WERI-Rb-1 (cell line): ENCODE measurements at regions not wholly inside any gene's neighbourhood (a gene's known extent, or its start where the extent isn't known, plus 50 kb on each side); places are given as distances from the start of the nearest gene placed in this dataset.

ENCODE experiments used
- DNase-seq: peaks from one replicate; pipeline ENCODE4 v3.0.0-alpha.2; 2020
- H3K27ac ChIP-seq: fragments of 250-450 bp; sonication (Bioruptor Pico); 2 replicates; pipeline ENCODE4 v1.5.1; 2020; ENCODE audit warnings: mild to moderate bottlenecking, moderate library complexity
- H3K27me3 ChIP-seq: fragments of 250-450 bp; sonication (Bioruptor Pico); 2 replicates; pipeline ENCODE4 v1.5.1; 2021; ENCODE audit warnings: mild to moderate bottlenecking, low read depth, moderate library complexity; ENCODE audit not compliant: insufficient read depth, severe bottlenecking
- H3K36me3 ChIP-seq: fragments of 250-450 bp; sonication (Bioruptor Pico); 2 replicates; pipeline ENCODE4 v1.5.1; 2020; ENCODE audit warnings: mild to moderate bottlenecking, moderate library complexity
- H3K4me3 ChIP-seq: 2 replicates; pipeline ENCODE4 v1.5.1; 2011; ENCODE audit warnings: low read depth, mild to moderate bottlenecking, control low read depth, low read length
- H3K9me3 ChIP-seq: fragments of 250-450 bp; sonication (Bioruptor Pico); 2 replicates; pipeline ENCODE4 v1.5.1; 2021; ENCODE audit warnings: mild to moderate bottlenecking, moderate library complexity; ENCODE audit not compliant: severe bottlenecking
- TF ChIP-seq, protein P1 (sequence below): IDR thresholded peaks from 2 replicates; pipeline ENCODE4 v1.5.1; 2011; ENCODE audit warnings: low read depth, mild to moderate bottlenecking, control low read depth, inconsistent platforms, low read length

DNA sequence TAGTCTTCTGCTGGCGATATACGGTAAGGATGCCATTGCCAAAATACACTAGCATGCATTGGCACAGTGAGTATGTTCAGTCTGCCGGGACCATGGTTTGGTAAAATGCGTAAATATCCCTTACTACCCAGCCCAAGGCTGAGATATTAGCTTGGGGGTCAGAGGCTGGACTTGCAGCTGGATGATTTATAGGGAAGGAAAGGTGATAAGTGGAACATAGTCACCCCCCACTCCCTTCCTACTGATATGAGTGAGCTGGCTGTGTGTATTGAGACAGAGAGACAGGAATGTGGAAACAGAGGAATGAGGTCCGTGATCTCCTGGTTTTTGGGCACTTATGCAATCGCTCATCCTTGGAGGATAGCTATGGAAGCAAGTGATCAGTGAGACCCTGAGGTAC, 642.8 kb downstream of the KCNT2 start:
- H3K27me3 ChIP-seq = no peaks in the 10 kb centered on the region
- TF ChIP-seq, protein P1, sequence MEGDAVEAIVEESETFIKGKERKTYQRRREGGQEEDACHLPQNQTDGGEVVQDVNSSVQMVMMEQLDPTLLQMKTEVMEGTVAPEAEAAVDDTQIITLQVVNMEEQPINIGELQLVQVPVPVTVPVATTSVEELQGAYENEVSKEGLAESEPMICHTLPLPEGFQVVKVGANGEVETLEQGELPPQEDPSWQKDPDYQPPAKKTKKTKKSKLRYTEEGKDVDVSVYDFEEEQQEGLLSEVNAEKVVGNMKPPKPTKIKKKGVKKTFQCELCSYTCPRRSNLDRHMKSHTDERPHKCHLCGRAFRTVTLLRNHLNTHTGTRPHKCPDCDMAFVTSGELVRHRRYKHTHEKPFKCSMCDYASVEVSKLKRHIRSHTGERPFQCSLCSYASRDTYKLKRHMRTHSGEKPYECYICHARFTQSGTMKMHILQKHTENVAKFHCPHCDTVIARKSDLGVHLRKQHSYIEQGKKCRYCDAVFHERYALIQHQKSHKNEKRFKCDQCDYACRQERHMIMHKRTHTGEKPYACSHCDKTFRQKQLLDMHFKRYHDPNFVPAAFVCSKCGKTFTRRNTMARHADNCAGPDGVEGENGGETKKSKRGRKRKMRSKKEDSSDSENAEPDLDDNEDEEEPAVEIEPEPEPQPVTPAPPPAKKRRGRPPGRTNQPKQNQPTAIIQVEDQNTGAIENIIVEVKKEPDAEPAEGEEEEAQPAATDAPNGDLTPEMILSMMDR = no peak

DNA sequence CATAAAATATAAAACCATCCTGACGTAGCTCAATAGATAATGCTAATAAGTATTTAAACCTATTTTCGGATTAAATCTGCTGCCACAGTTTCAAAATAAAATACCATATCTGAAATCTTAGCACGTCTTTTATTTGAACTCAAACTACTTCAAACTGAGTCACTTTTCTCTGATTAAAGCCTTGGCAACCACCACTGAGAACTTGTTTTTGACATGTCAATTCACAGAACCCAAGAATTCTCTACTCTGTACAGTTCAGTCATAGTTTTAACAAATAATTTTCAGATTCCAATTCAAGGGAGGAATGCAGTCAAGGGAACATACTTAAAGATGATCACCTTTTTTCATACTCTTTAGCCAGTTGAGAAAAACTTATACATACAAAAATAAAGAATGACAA, 643.2 kb downstream of the KCNT2 start:
- Histone ChIP-seq H3K36me3 (no peaks in the 10 kb centered on the region), H3K4me3 (no peak overlapping the region), H3K27me3 (no peaks in the 10 kb centered on the region), H3K27ac (no peak overlapping the region), H3K9me3 (no peaks in the 10 kb centered on the region)
- TF ChIP-seq, protein P1 = no peak
- no peak for DNase-seq

More for the DNA sequence above, 642.8 kb downstream of the KCNT2 start:
- Histone ChIP-seq H3K27ac (no peak overlapping the region), H3K36me3 (no peaks in the 10 kb centered on the region), H3K9me3 (no peaks in the 10 kb centered on the region), H3K4me3 (no peak overlapping the region)
- no peak for DNase-seq

DNA sequence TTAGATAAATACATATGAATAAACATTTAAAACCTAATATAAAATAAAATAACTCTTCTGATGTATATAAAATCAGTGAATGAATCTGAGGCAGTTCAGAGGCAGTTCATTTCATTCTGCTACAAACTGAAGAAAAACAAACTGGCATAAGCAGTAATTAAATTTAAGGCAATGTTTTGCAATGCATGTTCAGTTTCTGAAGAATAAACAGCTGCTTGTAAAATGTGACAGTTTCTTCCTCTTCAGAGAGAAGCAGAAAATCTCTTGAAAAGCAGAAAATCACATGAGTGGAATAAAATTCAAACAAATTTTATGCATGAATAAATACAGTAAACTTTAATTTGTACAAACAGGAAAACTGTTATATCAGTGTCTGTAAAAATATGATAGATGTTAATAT, 643.7 kb downstream of the KCNT2 start:
- no peaks in the 10 kb centered on the region for H3K27me3 ChIP-seq
- DNase-seq = no peak
- TF ChIP-seq, protein P1 = no peak
- no peak overlapping the region for H3K4me3 ChIP-seq
- H3K36me3 ChIP-seq = no peaks in the 10 kb centered on the region
- no peaks in the 10 kb centered on the region for H3K9me3 ChIP-seq
- H3K27ac ChIP-seq = no peak overlapping the region

DNA sequence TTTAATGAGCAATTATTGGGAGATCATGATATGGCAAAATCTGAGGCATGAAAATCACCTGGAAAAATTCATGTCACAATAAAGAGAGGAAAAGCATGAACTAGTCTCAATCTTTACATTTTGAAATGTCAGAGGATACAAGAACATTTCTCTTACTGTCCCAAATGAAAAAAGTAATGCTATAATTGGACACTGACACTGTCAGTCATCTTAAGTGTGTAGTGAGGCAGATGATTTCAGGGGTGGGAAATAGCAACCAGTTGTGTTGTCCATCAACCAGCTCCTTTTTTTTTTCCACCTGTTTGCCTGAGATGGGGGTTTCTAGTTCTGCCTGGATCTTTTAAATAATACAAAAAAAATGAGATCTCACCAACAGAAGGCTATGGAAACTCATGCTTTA, 646.2 kb downstream of the KCNT2 start:
- no peaks in the 10 kb centered on the region for H3K27me3 ChIP-seq
- no peak overlapping the region for H3K27ac ChIP-seq

DNA sequence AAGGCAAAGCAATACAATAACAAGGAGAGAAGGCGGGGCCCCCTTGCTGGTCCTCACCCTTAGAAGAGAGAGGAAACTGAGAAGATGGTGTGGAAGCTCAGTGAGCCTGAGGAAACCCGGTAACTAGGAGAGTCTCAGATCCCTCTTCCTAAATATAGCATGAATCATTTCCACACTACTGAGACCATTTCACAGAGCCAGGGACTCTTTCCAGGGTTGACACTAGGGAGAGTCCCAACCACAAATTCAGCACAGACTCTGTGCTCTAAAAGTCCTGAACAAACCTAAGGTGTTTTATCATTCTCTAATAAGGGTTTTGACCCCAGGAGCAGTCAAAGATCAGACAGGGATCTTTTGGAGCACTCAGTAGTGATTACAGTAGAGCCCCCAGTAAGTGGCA, 647.7 kb downstream of the KCNT2 start:
- Histone ChIP-seq H3K27me3 (no peaks in the 10 kb centered on the region), H3K27ac (no peak overlapping the region), H3K4me3 (no peak overlapping the region), H3K9me3 (no peaks in the 10 kb centered on the region), H3K36me3 (no peaks in the 10 kb centered on the region)
- DNase-seq = no peak
- TF ChIP-seq, protein P1 = no peak

More for the DNA sequence above, 646.2 kb downstream of the KCNT2 start:
- DNase-seq = no peak
- no peak overlapping the region for H3K4me3 ChIP-seq
- H3K9me3 ChIP-seq = no peaks in the 10 kb centered on the region
- no peaks in the 10 kb centered on the region for H3K36me3 ChIP-seq
- TF ChIP-seq, protein P1 = no peak

DNA sequence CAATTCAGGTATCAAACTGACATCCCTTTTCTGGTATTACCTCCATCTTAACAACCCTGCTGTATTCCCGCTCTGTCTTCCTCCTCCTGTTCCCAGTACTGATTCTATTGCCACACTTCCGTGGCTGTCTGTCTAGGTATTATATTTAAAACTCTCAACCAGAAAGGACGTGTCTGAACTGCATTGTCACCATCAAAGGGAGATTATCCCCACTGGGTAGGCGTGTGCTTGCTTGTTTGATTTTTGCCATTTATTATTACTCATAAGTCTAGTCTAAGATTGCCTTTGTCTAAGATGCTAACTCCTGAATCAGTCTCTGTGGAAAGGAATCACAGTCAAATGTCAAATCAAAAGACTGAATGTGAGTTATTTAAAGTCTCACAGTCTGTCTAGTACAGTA, 650.1 kb downstream of the KCNT2 start:
- Histone ChIP-seq H3K36me3 (no peaks in the 10 kb centered on the region), H3K27me3 (no peaks in the 10 kb centered on the region), H3K4me3 (no peak overlapping the region), H3K9me3 (no peaks in the 10 kb centered on the region), H3K27ac (no peak overlapping the region)
- TF ChIP-seq, protein P1 = no peak
- DNase-seq = no peak
